ENCODE measurements at regions not wholly inside any gene's neighbourhood (a gene's known extent, or its start where the extent isn't known, plus 50 kb on each side); places are given as distances from the start of the nearest gene placed in this dataset.

GRCh38 chr6:4401408-4402368, 266.3 kb upstream of the ECI2 start:
- DNase-seq = no peak

- no peak for DNase-seq
Observed at GRCh38 chr6:4399656-4400055, 264.3 kb upstream of the ECI2 start.

GRCh38 chr6:4398791-4399190, 263.4 kb upstream of the ECI2 start:
- DNase-seq = no peak

GRCh38 chr6:4397307-4397706, 261.9 kb upstream of the ECI2 start:
- DNase-seq = no peak

GRCh38 chr6:4396044-4396443, 260.7 kb upstream of the ECI2 start:
- DNase-seq = no peak

GRCh38 chr6:4395386-4395785, 260.0 kb upstream of the ECI2 start:
- DNase-seq = no peak

- no peak for DNase-seq
Observed at GRCh38 chr6:4394786-4395185, 259.4 kb upstream of the ECI2 start.

GRCh38 chr6:4388675-4389074, 253.3 kb upstream of the ECI2 start:
- DNase-seq = no peak

GRCh38 chr6:4384656-4385055, 249.3 kb upstream of the ECI2 start:
- DNase-seq = no peak

GRCh38 chr6:4383910-4384638, 248.7 kb upstream of the ECI2 start:
- no peak for DNase-seq

- DNase-seq = no peak
Observed at GRCh38 chr6:4382362-4382853, 247.0 kb upstream of the ECI2 start.

- no peak for DNase-seq
Observed at GRCh38 chr6:4381381-4381780, 246.0 kb upstream of the ECI2 start.

GRCh38 chr6:4380881-4381281, 245.5 kb upstream of the ECI2 start:
- DNase-seq = no peak

- no peak for DNase-seq
Observed at GRCh38 chr6:4379958-4380357, 244.6 kb upstream of the ECI2 start.

- DNase-seq = no peak
Observed at GRCh38 chr6:4378319-4378996, 243.1 kb upstream of the ECI2 start.

- no peak for DNase-seq
Observed at GRCh38 chr6:4377603-4378002, 242.2 kb upstream of the ECI2 start.

GRCh38 chr6:4374216-4374615, 238.8 kb upstream of the ECI2 start:
- DNase-seq = no peak

GRCh38 chr6:4372866-4373265, 237.5 kb upstream of the ECI2 start:
- DNase-seq = no peak

- DNase-seq = no peak
Observed at GRCh38 chr6:4371207-4371921, 236.0 kb upstream of the ECI2 start.

GRCh38 chr6:4370066-4370465, 234.7 kb upstream of the ECI2 start:
- DNase-seq = no peak

GRCh38 chr6:4369616-4370015, 234.2 kb upstream of the ECI2 start:
- DNase-seq = no peak

GRCh38 chr6:4368649-4369048, 233.3 kb upstream of the ECI2 start:
- no peak for DNase-seq

- no peak for DNase-seq
Observed at GRCh38 chr6:4367643-4368042, 232.3 kb upstream of the ECI2 start.

Measured in T-helper 9 cell (primary cell).